ENCODE measurements at regions not wholly inside any gene's neighbourhood (a gene's known extent, or its start where the extent isn't known, plus 50 kb on each side); places are given as distances from the start of the nearest gene placed in this dataset.

GRCh38 chr1:5628416-5628815, 363.8 kb downstream of the NPHP4 start:
- H3K4me1 ChIP-seq (ENCODE audit: control insufficient read depth in 1 of 2, insufficient read depth in 2 of 2, low read length in 2 of 2) = no peaks in the 10 kb centered on the region
- H2AFZ ChIP-seq (ENCODE audit: insufficient read depth, low read depth, low read length, poor library complexity, severe bottlenecking) = no peak overlapping the region
- Mint-ChIP-seq H3K27me3 (ENCODE audit: low read depth in 3 of 3) (peaks cover 5 to 6% (median 5%) of the 10 kb centered on the region in 3 donors), H3K36me3 (no peaks in the 10 kb centered on the region), H3K4me1 (no peaks in the 10 kb centered on the region), H3K4me3 (no peak overlapping the region), H3K9me3 (peaks cover 0 to 2% (median 0%) of the 10 kb centered on the region in 7 donors), H3K27ac (no peak overlapping the region)
- H3K27ac ChIP-seq (ENCODE audit: low read depth in 1 of 2, low read length in 2 of 2) = no peak overlapping the region
- H3K36me3 ChIP-seq (replicated peaks in 1 of 2; ENCODE audit: control insufficient read depth in 1 of 2, insufficient read depth in 2 of 2, low read length in 2 of 2) = no peaks in the 10 kb centered on the region
- WGBS (ENCODE audit: insufficient coverage) = no CpG with 5 or more reads among the region's 2 CpGs
- intact Hi-C loops (cut with micrococcal nuclease) = no loop called here
- TF ChIP-seq, protein P1, sequence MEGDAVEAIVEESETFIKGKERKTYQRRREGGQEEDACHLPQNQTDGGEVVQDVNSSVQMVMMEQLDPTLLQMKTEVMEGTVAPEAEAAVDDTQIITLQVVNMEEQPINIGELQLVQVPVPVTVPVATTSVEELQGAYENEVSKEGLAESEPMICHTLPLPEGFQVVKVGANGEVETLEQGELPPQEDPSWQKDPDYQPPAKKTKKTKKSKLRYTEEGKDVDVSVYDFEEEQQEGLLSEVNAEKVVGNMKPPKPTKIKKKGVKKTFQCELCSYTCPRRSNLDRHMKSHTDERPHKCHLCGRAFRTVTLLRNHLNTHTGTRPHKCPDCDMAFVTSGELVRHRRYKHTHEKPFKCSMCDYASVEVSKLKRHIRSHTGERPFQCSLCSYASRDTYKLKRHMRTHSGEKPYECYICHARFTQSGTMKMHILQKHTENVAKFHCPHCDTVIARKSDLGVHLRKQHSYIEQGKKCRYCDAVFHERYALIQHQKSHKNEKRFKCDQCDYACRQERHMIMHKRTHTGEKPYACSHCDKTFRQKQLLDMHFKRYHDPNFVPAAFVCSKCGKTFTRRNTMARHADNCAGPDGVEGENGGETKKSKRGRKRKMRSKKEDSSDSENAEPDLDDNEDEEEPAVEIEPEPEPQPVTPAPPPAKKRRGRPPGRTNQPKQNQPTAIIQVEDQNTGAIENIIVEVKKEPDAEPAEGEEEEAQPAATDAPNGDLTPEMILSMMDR (IDR thresholded peaks at IDR 0.05) = no peak
- no peaks in the 10 kb centered on the region for H3K9me3 ChIP-seq (replicated peaks in 1 of 2; ENCODE audit: control insufficient read depth in 1 of 2, insufficient read depth in 1 of 2, low read length in 2 of 2)
- no peaks in the 10 kb centered on the region for H3K27me3 ChIP-seq (ENCODE audit: control insufficient read depth in 2 of 2, insufficient read depth in 2 of 2, low read length in 2 of 2)
- H4K20me1 ChIP-seq (ENCODE audit: insufficient read depth, low read length) = no peaks in the 10 kb centered on the region
- H3K4me2 ChIP-seq (replicated peaks; ENCODE audit: extremely low read depth, low read length, poor library complexity, severe bottlenecking) = no peak overlapping the region
- no peak overlapping the region for H3K4me3 ChIP-seq (replicated peaks in 1 of 3; ENCODE audit: low read depth in 2 of 3, low read length in 3 of 3)
- no peaks in the 10 kb centered on the region for H3K79me2 ChIP-seq (ENCODE audit: insufficient read depth, low read length)
- no peak overlapping the region for H3K9ac ChIP-seq (ENCODE audit: insufficient read depth, low read length, poor library complexity, severe bottlenecking)
- DNase-seq = no peak

GRCh38 chr1:5623399-5623798, 368.8 kb downstream of the NPHP4 start:
- no peak overlapping the region for H3K27ac ChIP-seq (ENCODE audit: low read depth in 1 of 2, low read length in 2 of 2)
- no peak overlapping the region for H3K9ac ChIP-seq (ENCODE audit: insufficient read depth, low read length, poor library complexity, severe bottlenecking)
- Mint-ChIP-seq H3K27me3 (ENCODE audit: low read depth in 3 of 3) (peaks cover 2 to 7% (median 4%) of the 10 kb centered on the region in 3 donors), H3K4me1 (no peaks in the 10 kb centered on the region), H3K9me3 (no peaks in the 10 kb centered on the region), H3K27ac (no peak overlapping the region), H3K4me3 (no peak overlapping the region), H3K36me3 (no peaks in the 10 kb centered on the region)
- no peaks in the 10 kb centered on the region for H3K79me2 ChIP-seq (ENCODE audit: insufficient read depth, low read length)
- H3K36me3 ChIP-seq (replicated peaks in 1 of 2; ENCODE audit: control insufficient read depth in 1 of 2, insufficient read depth in 2 of 2, low read length in 2 of 2) = no peaks in the 10 kb centered on the region
- no peaks in the 10 kb centered on the region for H4K20me1 ChIP-seq (ENCODE audit: insufficient read depth, low read length)
- intact Hi-C loops (cut with micrococcal nuclease) = no loop called here
- H3K27me3 ChIP-seq (ENCODE audit: control insufficient read depth in 2 of 2, insufficient read depth in 2 of 2, low read length in 2 of 2) = no peaks in the 10 kb centered on the region
- 98% methylated on average over 4 of the region's 6 CpGs for WGBS (ENCODE audit: insufficient coverage)
- H3K9me3 ChIP-seq (replicated peaks in 1 of 2; ENCODE audit: control insufficient read depth in 1 of 2, insufficient read depth in 1 of 2, low read length in 2 of 2) = no peaks in the 10 kb centered on the region
- H3K4me2 ChIP-seq (replicated peaks; ENCODE audit: extremely low read depth, low read length, poor library complexity, severe bottlenecking) = no peak overlapping the region
- H3K4me3 ChIP-seq (replicated peaks in 1 of 3; ENCODE audit: low read depth in 2 of 3, low read length in 3 of 3) = no peak overlapping the region
- DNase-seq = no peak
- TF ChIP-seq, protein P1 (IDR thresholded peaks at IDR 0.05) = no peak
- no peaks in the 10 kb centered on the region for H3K4me1 ChIP-seq (ENCODE audit: control insufficient read depth in 1 of 2, insufficient read depth in 2 of 2, low read length in 2 of 2)
- H2AFZ ChIP-seq (ENCODE audit: insufficient read depth, low read depth, low read length, poor library complexity, severe bottlenecking) = no peak overlapping the region
